Body of pancreas (tissue), 4 donors: ENCODE measurements at regions not wholly inside any gene's neighbourhood (a gene's known extent, or its start where the extent isn't known, plus 50 kb on each side); places are given as distances from the start of the nearest gene placed in this dataset.

ENCODE experiments used
- CTCF ChIP-seq, 7 experiments: fragments of 450-650 bp in 4 of 7; fragments of 200-600 bp in 3 of 7; sonication (generic) in 3 of 7; IDR thresholded peaks; one replicate each; pipeline ENCODE4 v1.5.1; 2016 to 2019; ENCODE audit warnings: antibody characterized with exemption in 7 of 7
- POLR2A ChIP-seq, 3 donors: fragments of 450-650 bp; IDR thresholded peaks; one replicate each; pipeline ENCODE4 v1.6.1; 2016; ENCODE audit warnings: antibody characterized with exemption in 3 of 3, mild to moderate bottlenecking in 2 of 3

GRCh38 chr14:22262881-22263280 is 326.1 kb downstream of the DAD1 start:
- no peak for TF ChIP-seq POLR2A (IDR thresholded peaks at IDR 0.05)
- TF ChIP-seq CTCF (IDR thresholded peaks at IDR 0.05): no peak
